GM12892 (cell line): ENCODE measurements at regions not wholly inside any gene's neighbourhood (a gene's known extent, or its start where the extent isn't known, plus 50 kb on each side); places are given as distances from the start of the nearest gene placed in this dataset.

Source experiments
- POLR2AphosphoS5 ChIP-seq: IDR thresholded peaks from 2 replicates; pipeline ENCODE4 v1.6.1; 2011; ENCODE audit warnings: low read depth, low read length, control low read depth
- TAF1 ChIP-seq: IDR thresholded peaks from 2 replicates; pipeline ENCODE4 v1.6.1; 2011; ENCODE audit warnings: low read depth, mild to moderate bottlenecking, control low read depth, low read length, borderline replicate concordance

GRCh38 chr3:186458306-186459107, 85.7 kb downstream of the CRYGS start:
- TF ChIP-seq TAF1 (no peak), POLR2AphosphoS5 (no peak)
